ENCODE measurements at regions not wholly inside any gene's neighbourhood (a gene's known extent, or its start where the extent isn't known, plus 50 kb on each side); places are given as distances from the start of the nearest gene placed in this dataset.

GRCh38 chr12:71027856-71028255, 107.3 kb upstream of the PTPRR start:
- no peak overlapping the region for H3K23ac ChIP-seq (ENCODE audit: insufficient read length, low read depth, low read length)
- no peak overlapping the region for H4K5ac ChIP-seq (ENCODE audit: insufficient read length, low read depth, low read length)
- no peak overlapping the region for H3T11ph ChIP-seq (ENCODE audit: low read length)
- H3K27me3 Mint-ChIP-seq (ENCODE audit: low read depth): no peaks in the 10 kb centered on the region
- no peaks in the 10 kb centered on the region for H4K20me1 ChIP-seq (ENCODE audit: control insufficient read depth, insufficient read depth, insufficient read length)
- no peak overlapping the region for H3K9ac ChIP-seq (ENCODE audit: extremely low read depth, insufficient read length, low read length)
- H3K27ac Mint-ChIP-seq: no peak overlapping the region
- H3K4me1 ChIP-seq (ENCODE audit: insufficient read depth, low read length): no peaks in the 10 kb centered on the region; the same call in 1 of the 2 replicates
- no peak overlapping the region for H3K4me2 ChIP-seq (ENCODE audit: insufficient read depth, insufficient read length, low read length)
- H2BK5ac ChIP-seq (ENCODE audit: insufficient read length, low read length): no peak overlapping the region
- H3K56ac ChIP-seq (ENCODE audit: insufficient read length, low read depth, low read length): no peak overlapping the region
- WGBS (ENCODE audit: extremely low coverage, insufficient read length, low lambda C conversion rate): no CpG with 5 or more reads among the region's 7 CpGs
- DNase-seq: no peak
- no peak overlapping the region for H3K14ac ChIP-seq (ENCODE audit: insufficient read depth, low read length)
- H3K4ac ChIP-seq (ENCODE audit: low read depth, low read length): no peak overlapping the region
- H2BK15ac ChIP-seq (ENCODE audit: low read depth, low read length): no peak overlapping the region
- H3K9me3 Mint-ChIP-seq: no peaks in the 10 kb centered on the region
- H4K8ac ChIP-seq (replicated peaks; ENCODE audit: insufficient read length, low read depth, low read length): no peak overlapping the region
- no peak overlapping the region for H2BK12ac ChIP-seq (ENCODE audit: insufficient read length, low read depth, low read length)
- H3K18ac ChIP-seq (ENCODE audit: insufficient read length, low read depth, low read length): no peak overlapping the region
- H3K23me2 ChIP-seq (ENCODE audit: insufficient read length, low read depth, low read length, poor library complexity, severe bottlenecking): no peaks in the 10 kb centered on the region
- no peaks in the 10 kb centered on the region for H3K79me2 ChIP-seq (ENCODE audit: insufficient read depth, low read length)
- no peak overlapping the region for H3K27ac ChIP-seq (ENCODE audit: insufficient read length, low read depth, low read length)
- H4K91ac ChIP-seq (ENCODE audit: insufficient read length, low read depth, low read length): no peak overlapping the region
- peaks cover 11 to 17% of the 10 kb centered on the region in 2 experiments for H3K4me1 Mint-ChIP-seq
- H2AFZ ChIP-seq (ENCODE audit: low read length): no peak overlapping the region
- H3K4me3 Mint-ChIP-seq: no peak overlapping the region
- H2BK120ac ChIP-seq (ENCODE audit: low read depth, low read length, poor library complexity, severe bottlenecking): no peak overlapping the region
- no peak overlapping the region for H2BK20ac ChIP-seq (ENCODE audit: low read depth, low read length, poor library complexity, severe bottlenecking)
- H2AK5ac ChIP-seq (ENCODE audit: insufficient read length, low read length): no peak overlapping the region
- H3K79me1 ChIP-seq (ENCODE audit: insufficient read depth, low read depth, low read length, poor library complexity, severe bottlenecking): no peaks in the 10 kb centered on the region
- H3K9me3 ChIP-seq (ENCODE audit: control insufficient read depth, low read depth, low read length): no peaks in the 10 kb centered on the region
- no peak for TF ChIP-seq CTCF (conservative IDR thresholded peaks at IDR 0.05)
- no peaks in the 10 kb centered on the region for H3K36me3 Mint-ChIP-seq (ENCODE audit: insufficient read depth in 1 of 3, low read depth in 3 of 3)
- H3K27me3 ChIP-seq (ENCODE audit: insufficient read depth, low read length): no peaks in the 10 kb centered on the region

Measured in H9 (cell line).